Activated naive CD8-positive, alpha-beta T cell treated with anti-CD3 and anti-CD28 coated beads, Interleukin-2, amount 50 U/mL, for 24 hours (primary cell): ENCODE measurements at regions not wholly inside any gene's neighbourhood (a gene's known extent, or its start where the extent isn't known, plus 50 kb on each side); places are given as distances from the start of the nearest gene placed in this dataset.

Source experiments
- ATAC-seq: fragments of 150-1000 bp; cut with Tn5 transposase; one replicate; pipeline ENCODE4 v1.10.0; 2021
- DNase-seq: peaks from one replicate; pipeline ENCODE4 v3.0.0; 2021
- H3K27ac Mint-ChIP-seq: one replicate; pipeline ENCODE4 v1.8.0; 2021; ENCODE audit warnings: mild to moderate bottlenecking, mixed read lengths
- H3K27me3 Mint-ChIP-seq: one replicate; pipeline ENCODE4 v1.8.0; 2021; ENCODE audit warnings: mixed read lengths
- H3K36me3 Mint-ChIP-seq: one replicate; pipeline ENCODE4 v1.8.0; 2021; ENCODE audit warnings: low read depth, mixed read lengths
- H3K4me1 Mint-ChIP-seq: one replicate; pipeline ENCODE4 v1.8.0; 2021; ENCODE audit warnings: mixed read lengths
- H3K4me3 Mint-ChIP-seq: one replicate; pipeline ENCODE4 v1.8.0; 2021; ENCODE audit warnings: mild to moderate bottlenecking, moderate library complexity, mixed read lengths
- H3K9me3 Mint-ChIP-seq: one replicate; pipeline ENCODE4 v1.8.0; 2021; ENCODE audit warnings: mixed read lengths

DNA sequence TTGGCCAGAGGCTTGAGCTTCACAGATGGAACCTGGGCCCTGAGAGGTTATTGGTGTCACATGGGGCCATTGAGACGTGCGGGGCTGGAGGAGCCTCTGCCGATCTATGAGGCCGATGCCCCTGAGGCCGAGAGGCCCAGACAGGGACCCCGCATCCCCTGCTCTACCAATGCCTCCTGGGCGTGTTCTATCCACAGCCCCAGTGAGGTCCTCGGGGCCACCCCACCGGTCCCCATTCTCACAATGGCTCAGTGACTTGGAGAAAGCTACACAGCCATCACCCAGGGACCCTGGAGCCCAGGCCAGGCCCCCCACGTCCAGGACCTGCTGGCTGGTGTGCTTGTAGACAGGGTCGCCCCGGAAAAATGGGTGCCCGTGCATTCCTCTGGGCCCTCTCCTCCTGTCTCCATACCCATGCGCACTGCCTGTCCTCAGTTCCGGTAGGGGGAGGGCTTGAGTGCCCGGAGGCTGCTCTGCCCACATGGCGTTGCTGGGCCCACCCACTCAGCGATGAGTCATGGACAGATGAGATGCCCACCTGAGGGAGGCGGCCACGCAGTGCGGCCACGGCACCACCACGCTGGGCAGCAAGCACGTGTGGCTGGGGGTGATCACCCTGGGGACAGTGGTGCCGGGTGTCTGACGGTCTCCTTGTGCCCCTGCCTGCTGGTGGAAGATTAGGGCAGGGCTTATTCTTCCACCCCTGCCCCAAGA lies 1224.7 kb downstream of the BRD1 start:
- no peak for DNase-seq
- no peaks in the 10 kb centered on the region for H3K27me3 Mint-ChIP-seq
- no peak for ATAC-seq
- H3K36me3 Mint-ChIP-seq: no peaks in the 10 kb centered on the region
- H3K27ac Mint-ChIP-seq: no peak overlapping the region
- H3K4me3 Mint-ChIP-seq: no peak overlapping the region
- peaks cover 8% of the 10 kb centered on the region for H3K9me3 Mint-ChIP-seq
- H3K4me1 Mint-ChIP-seq: no peaks in the 10 kb centered on the region

- H3K36me3 Mint-ChIP-seq: no peaks in the 10 kb centered on the region
Observed at GRCh38 chr22:48600681-48601080, 1227.0 kb downstream of the BRD1 start.

GRCh38 chr22:48600171-48600570 lies 1227.5 kb downstream of the BRD1 start:
- H3K4me1 Mint-ChIP-seq: no peaks in the 10 kb centered on the region
- DNase-seq (no peak), ATAC-seq (no peak)
- H3K9me3 Mint-ChIP-seq: peaks cover 6% of the 10 kb centered on the region
- no peak overlapping the region for H3K27ac Mint-ChIP-seq
- no peaks in the 10 kb centered on the region for H3K36me3 Mint-ChIP-seq
- no peak overlapping the region for H3K4me3 Mint-ChIP-seq
- no peaks in the 10 kb centered on the region for H3K27me3 Mint-ChIP-seq

More at GRCh38 chr22:48600681-48601080, 1227.0 kb downstream of the BRD1 start:
- Mint-ChIP-seq H3K27ac (no peak overlapping the region), H3K4me3 (no peak overlapping the region), H3K27me3 (no peaks in the 10 kb centered on the region), H3K4me1 (no peaks in the 10 kb centered on the region), H3K9me3 (peaks cover 8% of the 10 kb centered on the region)
- DNase-seq (no peak), ATAC-seq (no peak)

GRCh38 chr22:48599346-48599745 lies 1228.3 kb downstream of the BRD1 start:
- Mint-ChIP-seq H3K36me3 (no peaks in the 10 kb centered on the region), H3K9me3 (no peaks in the 10 kb centered on the region), H3K27ac (no peak overlapping the region), H3K27me3 (no peaks in the 10 kb centered on the region), H3K4me3 (no peak overlapping the region), H3K4me1 (no peaks in the 10 kb centered on the region)
- ATAC-seq: no peak
- no peak for DNase-seq

DNA sequence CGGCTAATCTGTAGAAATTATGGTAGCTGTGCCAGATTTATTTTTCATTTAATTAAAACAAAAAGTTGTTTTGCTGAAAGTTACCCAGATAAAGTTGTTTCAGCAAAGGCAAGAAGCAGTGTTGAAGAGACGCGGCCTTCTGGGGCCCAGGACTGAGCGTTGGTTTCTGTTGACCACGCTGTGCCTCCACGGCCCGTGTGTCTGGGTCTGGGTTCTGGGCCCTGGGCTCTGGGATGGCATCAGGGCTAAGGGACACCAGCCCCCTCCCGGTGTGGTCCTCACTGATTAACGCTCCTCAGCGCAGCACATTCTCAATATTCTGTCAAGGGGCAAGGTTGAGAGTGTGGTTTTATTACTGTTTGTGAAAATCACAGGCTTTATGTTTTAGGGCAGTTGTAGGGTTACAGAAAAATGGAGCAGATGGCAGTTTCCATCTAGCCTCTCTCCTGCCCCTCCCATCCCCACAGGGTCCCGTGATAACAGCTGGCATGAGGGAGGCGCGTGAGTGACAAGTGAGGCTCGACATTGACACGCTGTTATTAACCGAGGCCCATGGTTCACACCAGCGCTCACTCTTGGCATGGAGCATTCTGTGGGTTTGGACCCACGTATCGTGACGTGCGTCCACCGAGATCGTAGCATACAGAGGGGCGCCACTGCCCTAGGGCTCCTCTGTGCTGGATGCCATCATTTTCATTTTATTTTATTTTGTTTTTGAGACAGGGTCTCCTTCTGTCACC lies 1231.4 kb downstream of the BRD1 start:
- ATAC-seq (no peak), DNase-seq (no peak)
- H3K4me3 Mint-ChIP-seq: no peak overlapping the region
- no peaks in the 10 kb centered on the region for H3K36me3 Mint-ChIP-seq
- H3K27ac Mint-ChIP-seq: no peak overlapping the region
- no peaks in the 10 kb centered on the region for H3K9me3 Mint-ChIP-seq
- no peaks in the 10 kb centered on the region for H3K4me1 Mint-ChIP-seq
- H3K27me3 Mint-ChIP-seq: no peaks in the 10 kb centered on the region

- Mint-ChIP-seq H3K4me1 (no peaks in the 10 kb centered on the region), H3K27me3 (no peaks in the 10 kb centered on the region), H3K36me3 (no peaks in the 10 kb centered on the region), H3K4me3 (no peak overlapping the region), H3K9me3 (no peaks in the 10 kb centered on the region), H3K27ac (no peak overlapping the region)
- DNase-seq (no peak), ATAC-seq (no peak)
Observed at GRCh38 chr22:48595511-48595905, 1232.2 kb downstream of the BRD1 start.

- no peaks in the 10 kb centered on the region for H3K27me3 Mint-ChIP-seq
- H3K9me3 Mint-ChIP-seq: no peaks in the 10 kb centered on the region
- DNase-seq: no peak
- no peaks in the 10 kb centered on the region for H3K36me3 Mint-ChIP-seq
- no peak overlapping the region for H3K4me3 Mint-ChIP-seq
- no peaks in the 10 kb centered on the region for H3K4me1 Mint-ChIP-seq
- no peak for ATAC-seq
- no peak overlapping the region for H3K27ac Mint-ChIP-seq
Observed at GRCh38 chr22:48594757-48595510, 1232.7 kb downstream of the BRD1 start.

- Mint-ChIP-seq H3K4me3 (no peak overlapping the region), H3K9me3 (no peaks in the 10 kb centered on the region), H3K4me1 (no peaks in the 10 kb centered on the region), H3K36me3 (no peaks in the 10 kb centered on the region), H3K27me3 (no peaks in the 10 kb centered on the region), H3K27ac (no peak overlapping the region)
- DNase-seq (no peak), ATAC-seq (peak; percentile 5)
Observed at GRCh38 chr22:48594016-48594756, 1233.5 kb downstream of the BRD1 start.

- no peaks in the 10 kb centered on the region for H3K36me3 Mint-ChIP-seq
- no peak for DNase-seq
- H3K9me3 Mint-ChIP-seq: no peaks in the 10 kb centered on the region
- no peak for ATAC-seq
- no peaks in the 10 kb centered on the region for H3K4me1 Mint-ChIP-seq
- no peak overlapping the region for H3K27ac Mint-ChIP-seq
- no peak overlapping the region for H3K4me3 Mint-ChIP-seq
- no peaks in the 10 kb centered on the region for H3K27me3 Mint-ChIP-seq
Observed at GRCh38 chr22:48593551-48593950, 1234.1 kb downstream of the BRD1 start.

GRCh38 chr22:48592931-48593330 lies 1234.7 kb downstream of the BRD1 start:
- H3K9me3 Mint-ChIP-seq: no peaks in the 10 kb centered on the region
- no peak for DNase-seq
- H3K4me3 Mint-ChIP-seq: no peak overlapping the region
- no peaks in the 10 kb centered on the region for H3K36me3 Mint-ChIP-seq
- H3K27ac Mint-ChIP-seq: no peak overlapping the region
- H3K27me3 Mint-ChIP-seq: no peaks in the 10 kb centered on the region
- H3K4me1 Mint-ChIP-seq: no peaks in the 10 kb centered on the region
- no peak for ATAC-seq

- H3K27ac Mint-ChIP-seq: no peak overlapping the region
- ATAC-seq (no peak), DNase-seq (no peak)
- no peaks in the 10 kb centered on the region for H3K4me1 Mint-ChIP-seq
- no peaks in the 10 kb centered on the region for H3K27me3 Mint-ChIP-seq
- no peaks in the 10 kb centered on the region for H3K9me3 Mint-ChIP-seq
- no peaks in the 10 kb centered on the region for H3K36me3 Mint-ChIP-seq
- no peak overlapping the region for H3K4me3 Mint-ChIP-seq
Observed at GRCh38 chr22:48592488-48592887, 1235.2 kb downstream of the BRD1 start.

GRCh38 chr22:48592066-48592345 lies 1235.7 kb downstream of the BRD1 start:
- DNase-seq: no peak
- no peaks in the 10 kb centered on the region for H3K9me3 Mint-ChIP-seq
- no peak for ATAC-seq
- no peaks in the 10 kb centered on the region for H3K27me3 Mint-ChIP-seq
- no peaks in the 10 kb centered on the region for H3K4me1 Mint-ChIP-seq
- H3K4me3 Mint-ChIP-seq: no peak overlapping the region
- H3K27ac Mint-ChIP-seq: no peak overlapping the region
- H3K36me3 Mint-ChIP-seq: no peaks in the 10 kb centered on the region

DNA sequence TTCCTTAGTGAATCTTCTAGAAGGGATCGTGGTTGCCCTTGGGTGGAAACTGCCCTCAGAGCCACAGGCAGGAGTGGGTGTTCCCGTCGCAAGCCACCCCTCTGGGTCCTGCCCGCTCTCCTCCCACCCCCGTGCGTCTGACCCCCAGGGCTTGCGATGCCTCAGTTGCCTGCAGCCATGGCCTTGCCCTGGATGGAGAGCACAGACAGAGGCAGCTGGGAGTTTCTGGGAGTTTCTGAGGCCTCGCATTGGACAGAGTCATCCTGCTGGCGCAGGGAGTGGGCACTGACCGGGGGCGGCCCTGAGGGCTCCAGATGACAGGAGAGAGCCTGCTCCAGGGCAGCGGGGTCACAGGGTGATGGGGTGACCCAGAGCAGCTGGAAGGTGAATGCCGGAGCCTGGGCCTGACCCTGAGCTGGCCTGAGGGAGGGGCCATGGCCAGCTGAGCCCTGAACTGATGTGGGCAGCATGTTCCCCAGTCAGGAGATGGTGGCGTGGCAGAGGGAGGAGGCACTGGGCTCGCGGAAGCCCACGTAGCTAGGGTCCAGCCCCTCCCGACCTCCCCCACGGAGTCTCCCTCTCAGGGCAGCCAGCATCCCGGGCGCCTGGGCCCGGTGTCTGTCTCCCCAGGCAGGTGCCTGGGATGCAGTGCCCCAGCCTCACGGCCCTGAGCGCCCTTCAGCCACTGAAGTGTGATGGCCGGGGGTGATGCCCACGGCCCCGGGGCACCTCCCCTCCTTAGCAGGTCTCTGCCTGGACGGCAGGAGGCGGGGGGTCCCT lies 1236.2 kb downstream of the BRD1 start:
- H3K27ac Mint-ChIP-seq: no peak overlapping the region
- no peak overlapping the region for H3K4me3 Mint-ChIP-seq
- no peaks in the 10 kb centered on the region for H3K4me1 Mint-ChIP-seq
- H3K27me3 Mint-ChIP-seq: no peaks in the 10 kb centered on the region
- DNase-seq (no peak), ATAC-seq (no peak)
- H3K9me3 Mint-ChIP-seq: no peaks in the 10 kb centered on the region
- H3K36me3 Mint-ChIP-seq: no peaks in the 10 kb centered on the region

- Mint-ChIP-seq H3K27ac (no peak overlapping the region), H3K4me3 (no peak overlapping the region), H3K4me1 (no peaks in the 10 kb centered on the region), H3K36me3 (no peaks in the 10 kb centered on the region), H3K27me3 (no peaks in the 10 kb centered on the region), H3K9me3 (no peaks in the 10 kb centered on the region)
- no peak for DNase-seq
- ATAC-seq: no peak
Observed at GRCh38 chr22:48589901-48590300, 1237.8 kb downstream of the BRD1 start.
